CD14-positive monocyte (primary cell): ENCODE measurements at regions not wholly inside any gene's neighbourhood (a gene's known extent, or its start where the extent isn't known, plus 50 kb on each side); places are given as distances from the start of the nearest gene placed in this dataset.

Experiments used
- DNase-seq, 3 donors: peaks; one replicate each; pipeline ENCODE4 v3.0.0-alpha.2; 2011 to 2022
- H2AFZ ChIP-seq: 2 replicates; pipeline ENCODE4 v1.6.0; 2012; ENCODE audit warnings: mild to moderate bottlenecking, low read depth, low read length, inconsistent platforms; ENCODE audit not compliant: insufficient read depth, poor library complexity, severe bottlenecking
- H3K27ac ChIP-seq, 2 donors: 1 replicate in 1 of 2; 2 replicates in 1 of 2; pipeline ENCODE4 v1.5.1; 2012 to 2013; ENCODE audit warnings: low read length in 2 of 2, control low read depth in 1 of 2, inconsistent platforms in 1 of 2, low read depth in 1 of 2, mild to moderate bottlenecking in 1 of 2
- H3K27me3 ChIP-seq, 2 donors: one replicate each; pipeline versions ENCODE4 v1.6.0 to v1.6.1; 2011 to 2013; ENCODE audit warnings: low read length in 2 of 2; ENCODE audit not compliant: control insufficient read depth in 2 of 2, insufficient read depth in 2 of 2
- H3K36me3 ChIP-seq, 2 donors: replicated peaks in 1 of 2; 1 replicate in 1 of 2; 2 replicates in 1 of 2; pipeline versions ENCODE4 v1.5.1 to v1.6.1; 2012 to 2013; ENCODE audit warnings: low read length in 2 of 2, control low read depth in 1 of 2, inconsistent platforms in 1 of 2, mild to moderate bottlenecking in 1 of 2; ENCODE audit not compliant: insufficient read depth in 2 of 2, control insufficient read depth in 1 of 2
- H3K4me1 ChIP-seq, 2 donors: 1 replicate in 1 of 2; 2 replicates in 1 of 2; pipeline versions ENCODE4 v1.5.1 to v1.6.1; 2012 to 2013; ENCODE audit warnings: low read length in 2 of 2, control low read depth in 1 of 2, inconsistent platforms in 1 of 2, mild to moderate bottlenecking in 1 of 2, moderate library complexity in 1 of 2; ENCODE audit not compliant: insufficient read depth in 2 of 2, control insufficient read depth in 1 of 2
- H3K4me2 ChIP-seq: replicated peaks from 2 replicates; pipeline ENCODE3; 2012; ENCODE audit warnings: low read length, moderate library complexity, mild to moderate bottlenecking; ENCODE audit not compliant: poor library complexity, severe bottlenecking; ENCODE audit errors: extremely low read depth
- H3K4me3 ChIP-seq, 3 experiments: fragments of 200-600 bp in 1 of 3; sonication (generic) in 1 of 3; replicated peaks in 1 of 3; 1 replicate in 2 of 3; 2 replicates in 1 of 3; pipeline ENCODE4 v1.5.1; 2011 to 2013; ENCODE audit warnings: low read length in 3 of 3, mild to moderate bottlenecking in 3 of 3, control low read depth in 2 of 3, low read depth in 2 of 3, inconsistent platforms in 1 of 3, moderate library complexity in 1 of 3
- H3K79me2 ChIP-seq: 2 replicates; pipeline ENCODE4 v1.6.0; 2012; ENCODE audit warnings: mild to moderate bottlenecking, control low read depth, inconsistent platforms, low read length, moderate library complexity; ENCODE audit not compliant: insufficient read depth
- H3K9ac ChIP-seq: 2 replicates; pipeline ENCODE4 v1.6.0; 2017; ENCODE audit warnings: low read length, mild to moderate bottlenecking; ENCODE audit not compliant: insufficient read depth, poor library complexity, severe bottlenecking
- H3K9me3 ChIP-seq, 2 donors: replicated peaks in 1 of 2; 1 replicate in 1 of 2; 2 replicates in 1 of 2; pipeline versions ENCODE4 v1.5.1 to v1.6.1; 2012 to 2013; ENCODE audit warnings: low read length in 2 of 2, control low read depth in 1 of 2; ENCODE audit not compliant: control insufficient read depth in 1 of 2, insufficient read depth in 1 of 2
- H4K20me1 ChIP-seq: 2 replicates; pipeline ENCODE4 v1.6.0; 2012; ENCODE audit warnings: mild to moderate bottlenecking, low read length, control low read depth, moderate library complexity; ENCODE audit not compliant: insufficient read depth
- H3K27ac Mint-ChIP-seq, 7 donors: one replicate each; pipeline ENCODE4 v1.8.0; 2020; ENCODE audit warnings: mild to moderate bottlenecking in 7 of 7, mixed read lengths in 7 of 7, moderate library complexity in 6 of 7, inconsistent platforms in 2 of 7
- H3K27me3 Mint-ChIP-seq, 3 donors: one replicate each; pipeline ENCODE4 v1.8.0; 2021 to 2022; ENCODE audit warnings: low read depth in 3 of 3, mild to moderate bottlenecking in 3 of 3, mixed read lengths in 3 of 3, moderate library complexity in 3 of 3, inconsistent platforms in 1 of 3
- H3K36me3 Mint-ChIP-seq, 2 donors: one replicate each; pipeline ENCODE4 v1.8.0; 2020; ENCODE audit warnings: mixed read lengths in 2 of 2, inconsistent platforms in 1 of 2, mild to moderate bottlenecking in 1 of 2
- H3K4me1 Mint-ChIP-seq: one replicate; pipeline ENCODE4 v1.8.0; 2020; ENCODE audit warnings: mild to moderate bottlenecking, mixed read lengths
- H3K4me3 Mint-ChIP-seq, 2 donors: one replicate each; pipeline ENCODE4 v1.8.0; 2020; ENCODE audit warnings: mild to moderate bottlenecking in 2 of 2, mixed read lengths in 2 of 2, moderate library complexity in 1 of 2
- H3K9me3 Mint-ChIP-seq, 7 donors: one replicate each; pipeline ENCODE4 v1.8.0; 2020 to 2022; ENCODE audit warnings: mixed read lengths in 7 of 7, mild to moderate bottlenecking in 6 of 7, moderate library complexity in 6 of 7, inconsistent platforms in 2 of 7
- CTCF ChIP-seq: fragments of 200-600 bp; IDR thresholded peaks from one replicate; pipeline ENCODE4 v1.8.0; 2022; ENCODE audit warnings: antibody characterized with exemption, mild to moderate bottlenecking
- WGBS: methylation state at CpG from one replicate; pipeline ENCODE4 v1.1.5; 2013; ENCODE audit warnings: missing lambda C conversion rate; ENCODE audit not compliant: insufficient coverage; 5-methylcytosine and 5-hydroxymethylcytosine counted together
- intact Hi-C, 2 donors: fragments of 100-400 bp; cut with micrococcal nuclease; formaldehyde crosslinking; loops; one replicate each; pipeline versions ENCODE4 v1.15.0 to v1.15.1; 2023

- H3K9me3 ChIP-seq, result no peaks in the 10 kb centered on the region
- H3K27ac ChIP-seq, result no peak overlapping the region
- Mint-ChIP-seq H3K27me3 (peaks cover 0 to 9% (median 3%) of the 10 kb centered on the region in 3 donors), H3K9me3 (peaks cover 0 to 11% (median 5%) of the 10 kb centered on the region in 7 donors), H3K27ac (no peak overlapping the region), H3K4me1 (no peaks in the 10 kb centered on the region), H3K36me3 (no peaks in the 10 kb centered on the region), H3K4me3 (no peak overlapping the region)
- H3K79me2 ChIP-seq, result no peaks in the 10 kb centered on the region
- H4K20me1 ChIP-seq, result no peaks in the 10 kb centered on the region
- intact Hi-C loops, result no loop called here
- H3K9ac ChIP-seq, result no peak overlapping the region
- DNase-seq, result no peak
- H3K27me3 ChIP-seq, result no peaks in the 10 kb centered on the region
- H3K36me3 ChIP-seq, result no peaks in the 10 kb centered on the region
- no CpG with 5 or more reads among the region's 2 CpGs for WGBS
- H3K4me2 ChIP-seq, result no peak overlapping the region
- TF ChIP-seq CTCF, result no peak
- no peak overlapping the region for H2AFZ ChIP-seq
- no peaks in the 10 kb centered on the region for H3K4me1 ChIP-seq
- no peak overlapping the region for H3K4me3 ChIP-seq
Measured at GRCh38 chr1:220374449-220374848, 102.2 kb upstream of the RAB3GAP2 start.

DNA sequence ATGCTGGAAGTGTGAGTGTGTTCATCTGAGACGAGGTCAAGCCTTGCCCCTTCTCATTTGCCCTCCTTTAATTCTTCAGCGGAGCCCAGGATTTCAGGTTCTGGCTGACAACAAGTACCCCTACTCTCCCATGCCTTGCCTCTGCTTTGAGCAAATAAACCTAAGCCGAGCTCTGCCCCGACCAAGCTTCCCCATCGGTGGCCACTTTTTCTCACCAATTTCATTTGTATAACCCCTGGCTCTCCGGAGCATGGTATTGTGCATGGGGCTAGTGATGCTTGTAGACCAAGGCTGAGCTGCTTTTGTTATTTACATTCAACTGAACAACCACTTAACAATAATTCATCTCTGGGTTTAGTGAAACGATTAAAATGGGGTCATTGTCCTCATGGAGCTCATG is 100.2 kb upstream of the RAB3GAP2 start:
- no peak for DNase-seq
- Histone ChIP-seq H3K9ac (no peak overlapping the region), H4K20me1 (no peaks in the 10 kb centered on the region), H3K27me3 (no peaks in the 10 kb centered on the region), H3K36me3 (no peaks in the 10 kb centered on the region), H3K9me3 (no peaks in the 10 kb centered on the region), H3K79me2 (no peaks in the 10 kb centered on the region), H3K27ac (no peak overlapping the region), H3K4me2 (no peak overlapping the region), H3K4me3 (no peak overlapping the region), H2AFZ (no peak overlapping the region), H3K4me1 (no peaks in the 10 kb centered on the region)
- Mint-ChIP-seq H3K27me3 (peaks cover 0 to 8% (median 7%) of the 10 kb centered on the region in 3 donors), H3K27ac (no peak overlapping the region), H3K36me3 (no peaks in the 10 kb centered on the region), H3K9me3 (peaks cover 0 to 8% (median 2%) of the 10 kb centered on the region in 7 donors), H3K4me3 (no peak overlapping the region), H3K4me1 (no peaks in the 10 kb centered on the region)
- intact Hi-C loops, result no loop called here
- TF ChIP-seq CTCF, result no peak
- 58% methylated on average over 2 of the region's 7 CpGs for WGBS
